HEK293T (cell line): ENCODE measurements at regions not wholly inside any gene's neighbourhood (a gene's known extent, or its start where the extent isn't known, plus 50 kb on each side); places are given as distances from the start of the nearest gene placed in this dataset.
"Not testable (repeated sequence)": the region's sequence is repeated elsewhere in the genome, so short reads cannot be mapped to it uniquely, and the experiment has no call there.

Experiments used
- BHLHE40 ChIP-seq: fragments of 450-650 bp; IDR thresholded peaks from 2 replicates; pipeline ENCODE4 v1.6.1; 2016; ENCODE audit warnings: mild to moderate bottlenecking, moderate library complexity, borderline replicate concordance
- ELF4 ChIP-seq: fragments of 450-650 bp; IDR thresholded peaks from 2 replicates; pipeline ENCODE4 v1.6.1; 2017; ENCODE audit warnings: antibody characterized with exemption
- FOXA1 ChIP-seq: fragments of 450-650 bp; IDR thresholded peaks from 2 replicates; pipeline ENCODE4 v1.6.1; 2016; ENCODE audit warnings: mild to moderate bottlenecking
- FOXK2 ChIP-seq: fragments of 450-650 bp; IDR thresholded peaks from 2 replicates; pipeline ENCODE4 v1.6.1; 2016; ENCODE audit warnings: mild to moderate bottlenecking
- FOXM1 ChIP-seq: fragments of 450-650 bp; IDR thresholded peaks from 2 replicates; pipeline ENCODE4 v1.6.1; 2017; ENCODE audit warnings: mild to moderate bottlenecking, borderline replicate concordance
- HDGF ChIP-seq: fragments of 450-650 bp; IDR thresholded peaks from 2 replicates; pipeline ENCODE4 v1.6.1; 2017; ENCODE audit warnings: antibody characterized with exemption, borderline replicate concordance
- LEF1 ChIP-seq: fragments of 450-650 bp; IDR thresholded peaks from 2 replicates; pipeline ENCODE4 v1.6.1; 2017; ENCODE audit warnings: mild to moderate bottlenecking, borderline replicate concordance
- PKNOX1 ChIP-seq: fragments of 450-650 bp; IDR thresholded peaks from 2 replicates; pipeline ENCODE4 v1.6.1; 2016
- SP1 ChIP-seq: fragments of 450-650 bp; IDR thresholded peaks from 2 replicates; pipeline ENCODE4 v1.6.1; 2017
- SUZ12 ChIP-seq: fragments of 450-650 bp; IDR thresholded peaks from 2 replicates; pipeline ENCODE4 v1.6.1; 2016; ENCODE audit warnings: mild to moderate bottlenecking
- TARDBP ChIP-seq: fragments of 450-650 bp; IDR thresholded peaks from 2 replicates; pipeline ENCODE4 v1.6.1; 2016

GRCh38 chr9:108393481-108394001 is 462.2 kb downstream of the ACTL7B start:
- not testable (repeated sequence) for TF ChIP-seq SP1, FOXM1, ELF4, TARDBP, BHLHE40, HDGF, PKNOX1, LEF1, FOXA1, SUZ12, FOXK2
